ENCODE measurements at regions not wholly inside any gene's neighbourhood (a gene's known extent, or its start where the extent isn't known, plus 50 kb on each side); places are given as distances from the start of the nearest gene placed in this dataset.

DNA sequence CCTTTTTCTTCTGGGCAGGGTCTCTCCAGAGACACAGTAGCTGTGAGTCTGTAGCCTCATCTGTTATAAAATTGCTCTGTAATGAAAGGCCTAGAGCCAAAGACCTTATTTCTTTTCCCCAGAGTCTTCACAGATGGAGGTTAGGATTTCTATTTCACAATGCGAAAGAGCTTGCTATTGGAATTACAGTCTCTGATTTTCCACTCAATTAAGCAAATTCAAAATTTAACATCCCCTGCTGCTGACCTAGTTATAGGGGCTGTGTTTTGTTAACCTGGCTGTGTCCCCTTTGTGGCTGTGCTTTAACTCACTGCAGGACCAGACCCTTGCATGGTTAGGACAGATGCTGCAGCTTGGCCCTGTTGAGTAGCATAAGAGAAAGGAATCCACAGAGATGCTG is 190.3 kb upstream of the NMUR2 start:
- TF ChIP-seq, protein P1, sequence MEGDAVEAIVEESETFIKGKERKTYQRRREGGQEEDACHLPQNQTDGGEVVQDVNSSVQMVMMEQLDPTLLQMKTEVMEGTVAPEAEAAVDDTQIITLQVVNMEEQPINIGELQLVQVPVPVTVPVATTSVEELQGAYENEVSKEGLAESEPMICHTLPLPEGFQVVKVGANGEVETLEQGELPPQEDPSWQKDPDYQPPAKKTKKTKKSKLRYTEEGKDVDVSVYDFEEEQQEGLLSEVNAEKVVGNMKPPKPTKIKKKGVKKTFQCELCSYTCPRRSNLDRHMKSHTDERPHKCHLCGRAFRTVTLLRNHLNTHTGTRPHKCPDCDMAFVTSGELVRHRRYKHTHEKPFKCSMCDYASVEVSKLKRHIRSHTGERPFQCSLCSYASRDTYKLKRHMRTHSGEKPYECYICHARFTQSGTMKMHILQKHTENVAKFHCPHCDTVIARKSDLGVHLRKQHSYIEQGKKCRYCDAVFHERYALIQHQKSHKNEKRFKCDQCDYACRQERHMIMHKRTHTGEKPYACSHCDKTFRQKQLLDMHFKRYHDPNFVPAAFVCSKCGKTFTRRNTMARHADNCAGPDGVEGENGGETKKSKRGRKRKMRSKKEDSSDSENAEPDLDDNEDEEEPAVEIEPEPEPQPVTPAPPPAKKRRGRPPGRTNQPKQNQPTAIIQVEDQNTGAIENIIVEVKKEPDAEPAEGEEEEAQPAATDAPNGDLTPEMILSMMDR (IDR thresholded peaks at IDR 0.05) = no peak
- TF ChIP-seq POLR2A (IDR thresholded peaks at IDR 0.05) = no peak
